Effector memory CD8-positive, alpha-beta T cell (primary cell): ENCODE measurements at regions not wholly inside any gene's neighbourhood (a gene's known extent, or its start where the extent isn't known, plus 50 kb on each side); places are given as distances from the start of the nearest gene placed in this dataset.
"Not testable (repeated sequence)": the region's sequence is repeated elsewhere in the genome, so short reads cannot be mapped to it uniquely, and the experiment has no call there.

Source experiments
- ATAC-seq: fragments of 150-1000 bp; cut with Tn5 transposase; replicated peaks from 2 replicates; pipeline ENCODE4 v1.10.0; 2021; ENCODE audit warnings: mild to moderate bottlenecking, moderate library complexity
- DNase-seq, 3 experiments: peaks; one replicate each; pipeline ENCODE4 v3.0.0; 2021
- H3K27ac Mint-ChIP-seq, 2 donors: one replicate each; pipeline ENCODE4 v1.8.0; 2022; ENCODE audit warnings: mild to moderate bottlenecking in 2 of 2, mixed read lengths in 2 of 2, moderate library complexity in 2 of 2
- H3K27me3 Mint-ChIP-seq, 2 donors: one replicate each; pipeline ENCODE4 v1.8.0; 2022; ENCODE audit warnings: mixed read lengths in 2 of 2
- H3K36me3 Mint-ChIP-seq: one replicate; pipeline ENCODE4 v1.8.0; 2022; ENCODE audit warnings: mild to moderate bottlenecking, moderate library complexity, mixed read lengths; ENCODE audit not compliant: insufficient read depth
- H3K4me1 Mint-ChIP-seq, 2 donors: one replicate each; pipeline ENCODE4 v1.8.0; 2022; ENCODE audit warnings: low read depth in 2 of 2, mixed read lengths in 2 of 2
- H3K4me3 Mint-ChIP-seq, 2 donors: one replicate each; pipeline ENCODE4 v1.8.0; 2022; ENCODE audit warnings: mild to moderate bottlenecking in 2 of 2, mixed read lengths in 2 of 2, moderate library complexity in 2 of 2
- H3K9me3 Mint-ChIP-seq, 2 donors: one replicate each; pipeline ENCODE4 v1.8.0; 2022; ENCODE audit warnings: mixed read lengths in 2 of 2

- Mint-ChIP-seq H3K36me3 (no peaks in the 10 kb centered on the region), H3K9me3 (no peaks in the 10 kb centered on the region), H3K27me3 (peaks cover 32 to 51% of the 10 kb centered on the region in 2 donors), H3K4me3 (no peak overlapping the region), H3K4me1 (no peaks in the 10 kb centered on the region), H3K27ac (no peak overlapping the region)
- ATAC-seq, result no peak
- DNase-seq, result no peak
Measured at GRCh38 chr2:126978333-126978732, 79.6 kb downstream of the TEX51 start.

GRCh38 chr2:126979039-126980003 is 80.6 kb downstream of the TEX51 start:
- ATAC-seq, result no peak
- no peak overlapping the region for H3K4me3 Mint-ChIP-seq
- H3K4me1 Mint-ChIP-seq, result no peaks in the 10 kb centered on the region
- H3K27me3 Mint-ChIP-seq, result peaks cover 27 to 45% of the 10 kb centered on the region in 2 donors
- no peak for DNase-seq
- H3K36me3 Mint-ChIP-seq, result no peaks in the 10 kb centered on the region
- no peak overlapping the region for H3K27ac Mint-ChIP-seq
- no peaks in the 10 kb centered on the region for H3K9me3 Mint-ChIP-seq

- ATAC-seq (no peak), DNase-seq (no peak)
- Mint-ChIP-seq H3K27me3 (peaks cover 27 to 46% of the 10 kb centered on the region in 2 donors), H3K36me3 (no peaks in the 10 kb centered on the region), H3K27ac (no peak overlapping the region), H3K9me3 (no peaks in the 10 kb centered on the region), H3K4me3 (no peak overlapping the region), H3K4me1 (no peaks in the 10 kb centered on the region)
Measured at GRCh38 chr2:126981476-126981875, 82.8 kb downstream of the TEX51 start.

GRCh38 chr2:126982935-126983334 is 84.2 kb downstream of the TEX51 start:
- Mint-ChIP-seq H3K27ac (no peak overlapping the region), H3K36me3 (no peaks in the 10 kb centered on the region), H3K27me3 (peaks cover 27 to 55% of the 10 kb centered on the region in 2 donors), H3K9me3 (no peaks in the 10 kb centered on the region), H3K4me3 (no peak overlapping the region), H3K4me1 (no peaks in the 10 kb centered on the region)
- no peak for ATAC-seq
- no peak for DNase-seq

GRCh38 chr2:126986631-126987187 is 88.0 kb downstream of the TEX51 start:
- no peaks in the 10 kb centered on the region for H3K36me3 Mint-ChIP-seq
- no peak overlapping the region for H3K4me3 Mint-ChIP-seq
- no peak for DNase-seq
- peaks cover 48 to 62% of the 10 kb centered on the region in 2 donors for H3K27me3 Mint-ChIP-seq
- no peak for ATAC-seq
- H3K9me3 Mint-ChIP-seq, result no peaks in the 10 kb centered on the region
- H3K27ac Mint-ChIP-seq, result no peak overlapping the region
- H3K4me1 Mint-ChIP-seq, result no peaks in the 10 kb centered on the region

- no peak for ATAC-seq
- H3K36me3 Mint-ChIP-seq, result peaks cover 5% of the 10 kb centered on the region
- H3K27me3 Mint-ChIP-seq, result peaks cover 56 to 78% of the 10 kb centered on the region in 2 donors
- DNase-seq, result no peak
- H3K9me3 Mint-ChIP-seq, result no peaks in the 10 kb centered on the region
- no peak overlapping the region for H3K27ac Mint-ChIP-seq
- no peak overlapping the region for H3K4me3 Mint-ChIP-seq
- H3K4me1 Mint-ChIP-seq, result no peaks in the 10 kb centered on the region
Measured at GRCh38 chr2:126988482-126988881, 89.8 kb downstream of the TEX51 start.

GRCh38 chr2:126989064-126989463 is 90.4 kb downstream of the TEX51 start:
- not testable (repeated sequence) for DNase-seq, H3K9me3 Mint-ChIP-seq, H3K36me3 Mint-ChIP-seq, ATAC-seq, H3K4me3 Mint-ChIP-seq, H3K4me1 Mint-ChIP-seq, H3K27ac Mint-ChIP-seq
- peaks cover 56 to 78% of the 10 kb centered on the region in 2 donors for H3K27me3 Mint-ChIP-seq

GRCh38 chr2:126990200-126990599 is 91.5 kb downstream of the TEX51 start:
- Mint-ChIP-seq H3K27ac (no peak overlapping the region), H3K9me3 (no peaks in the 10 kb centered on the region), H3K4me1 (no peaks in the 10 kb centered on the region), H3K27me3 (peaks cover 56 to 78% of the 10 kb centered on the region in 2 donors), H3K4me3 (no peak overlapping the region), H3K36me3 (peaks cover 5% of the 10 kb centered on the region)
- ATAC-seq (no peak), DNase-seq (no peak)

- Mint-ChIP-seq H3K27ac (no peak overlapping the region), H3K9me3 (no peaks in the 10 kb centered on the region), H3K27me3 (peaks cover 51 to 77% of the 10 kb centered on the region in 2 donors), H3K4me1 (no peaks in the 10 kb centered on the region), H3K4me3 (no peak overlapping the region), H3K36me3 (peaks cover 5% of the 10 kb centered on the region)
- ATAC-seq (no peak), DNase-seq (no peak)
Measured at GRCh38 chr2:126990605-126991532, 92.2 kb downstream of the TEX51 start.

- H3K27ac Mint-ChIP-seq, result no peak overlapping the region
- no peaks in the 10 kb centered on the region for H3K4me1 Mint-ChIP-seq
- no peak for ATAC-seq
Measured at GRCh38 chr2:126994340-126994777, 95.7 kb downstream of the TEX51 start.

GRCh38 chr2:126995621-126996377 is 97.1 kb downstream of the TEX51 start:
- peaks cover 5% of the 10 kb centered on the region for H3K36me3 Mint-ChIP-seq
- DNase-seq (no peak), ATAC-seq (no peak)
- no peaks in the 10 kb centered on the region for H3K9me3 Mint-ChIP-seq
- no peaks in the 10 kb centered on the region for H3K4me1 Mint-ChIP-seq
- H3K4me3 Mint-ChIP-seq, result no peak overlapping the region
- no peak overlapping the region for H3K27ac Mint-ChIP-seq
- peaks cover 11 to 62% of the 10 kb centered on the region in 2 donors for H3K27me3 Mint-ChIP-seq

More at GRCh38 chr2:126994340-126994777, 95.7 kb downstream of the TEX51 start:
- Mint-ChIP-seq H3K9me3 (no peaks in the 10 kb centered on the region), H3K36me3 (peaks cover 5% of the 10 kb centered on the region), H3K4me3 (no peak overlapping the region), H3K27me3 (peaks cover 25 to 70% of the 10 kb centered on the region in 2 donors)
- no peak for DNase-seq

- Mint-ChIP-seq H3K27ac (no peak overlapping the region), H3K9me3 (no peaks in the 10 kb centered on the region), H3K36me3 (peaks cover 5% of the 10 kb centered on the region), H3K4me3 (no peak overlapping the region), H3K4me1 (no peaks in the 10 kb centered on the region), H3K27me3 (peaks cover 9 to 57% of the 10 kb centered on the region in 2 donors)
- DNase-seq, result no peak
- ATAC-seq, result no peak
Measured at GRCh38 chr2:126996378-126996699, 97.6 kb downstream of the TEX51 start.
